Progenitor cell of endocrine pancreas (in vitro differentiated cells): ENCODE measurements at regions not wholly inside any gene's neighbourhood (a gene's known extent, or its start where the extent isn't known, plus 50 kb on each side); places are given as distances from the start of the nearest gene placed in this dataset.

Source experiments
- DNase-seq: peaks from one replicate; pipeline ENCODE4 v3.0.0; 2021; ENCODE audit warnings: low spot score; ENCODE audit not compliant: unreplicated experiment
- H3K27ac Mint-ChIP-seq: 2 replicates; pipeline ENCODE4 v1.8.0; 2021; ENCODE audit warnings: mild to moderate bottlenecking, moderate library complexity, mixed read lengths
- H3K27me3 Mint-ChIP-seq: 2 replicates; pipeline ENCODE4 v1.8.0; 2021; ENCODE audit warnings: mixed read lengths
- H3K36me3 Mint-ChIP-seq: 2 replicates; pipeline ENCODE4 v1.8.0; 2022; ENCODE audit warnings: mixed read lengths; ENCODE audit not compliant: insufficient read depth
- H3K4me1 Mint-ChIP-seq: 2 replicates; pipeline ENCODE4 v1.8.0; 2021; ENCODE audit warnings: low read depth, mixed read lengths
- H3K4me3 Mint-ChIP-seq: 2 replicates; pipeline ENCODE4 v1.8.0; 2021; ENCODE audit warnings: low read depth, mild to moderate bottlenecking, moderate library complexity, mixed read lengths
- H3K9me3 Mint-ChIP-seq: 2 replicates; pipeline ENCODE4 v1.8.0; 2021; ENCODE audit warnings: low read depth, mixed read lengths
- CTCF ChIP-seq: fragments of 200-600 bp; sonication (generic); IDR thresholded peaks from one replicate; pipeline ENCODE4 v1.5.0; 2021; ENCODE audit warnings: antibody characterized with exemption, mild to moderate bottlenecking; ENCODE audit not compliant: unreplicated experiment

DNA sequence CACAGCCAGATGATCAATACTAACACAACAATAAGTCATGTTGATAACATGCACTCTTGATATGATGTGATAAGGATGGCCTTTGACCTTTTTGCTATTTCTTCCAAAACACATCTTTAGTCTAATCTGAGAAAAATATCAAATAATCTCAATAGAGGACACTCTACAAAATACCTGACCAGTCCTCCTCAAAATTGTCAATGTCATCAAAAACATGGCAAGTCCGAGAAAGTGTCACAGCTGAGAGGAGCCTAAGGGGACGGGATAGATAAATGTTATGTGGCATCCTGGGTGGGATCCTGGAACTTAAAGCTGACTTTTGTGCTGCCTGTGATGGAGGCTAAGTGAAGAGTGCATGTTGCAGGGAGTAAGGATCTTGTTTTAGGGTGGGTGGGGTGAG is 699.6 kb upstream of the ADAMTS16 start:
- no peak for DNase-seq
- Mint-ChIP-seq H3K36me3 (no peaks in the 10 kb centered on the region), H3K27ac (no peak overlapping the region), H3K4me3 (no peak overlapping the region), H3K9me3 (no peaks in the 10 kb centered on the region), H3K4me1 (no peaks in the 10 kb centered on the region), H3K27me3 (no peaks in the 10 kb centered on the region)
- TF ChIP-seq CTCF, result no peak

DNA sequence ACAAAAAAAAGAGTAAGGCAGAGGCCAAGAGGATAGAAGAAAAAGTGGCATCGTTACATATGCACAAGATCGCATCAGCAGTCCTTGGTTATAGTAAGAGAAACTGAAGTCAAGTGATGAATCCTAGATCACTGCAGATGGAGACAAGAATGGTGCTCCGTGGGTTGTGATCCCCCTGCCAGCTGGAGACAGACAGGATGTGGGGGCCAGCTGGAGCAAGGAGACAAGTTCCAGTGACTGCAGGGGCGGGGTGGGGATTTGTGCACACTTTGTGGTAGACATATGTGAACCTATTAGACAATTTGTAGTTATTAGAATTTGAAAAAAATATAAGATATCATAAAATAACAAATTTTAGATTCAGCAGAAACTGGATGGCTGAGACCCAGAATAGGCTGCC is 697.9 kb upstream of the ADAMTS16 start:
- H3K9me3 Mint-ChIP-seq, result peaks cover 8% of the 10 kb centered on the region
- DNase-seq, result no peak
- H3K27me3 Mint-ChIP-seq, result no peaks in the 10 kb centered on the region
- no peak overlapping the region for H3K4me3 Mint-ChIP-seq
- no peak for TF ChIP-seq CTCF
- H3K36me3 Mint-ChIP-seq, result no peaks in the 10 kb centered on the region
- H3K4me1 Mint-ChIP-seq, result no peaks in the 10 kb centered on the region
- H3K27ac Mint-ChIP-seq, result no peak overlapping the region

- no peak overlapping the region for H3K4me3 Mint-ChIP-seq
- H3K4me1 Mint-ChIP-seq, result no peaks in the 10 kb centered on the region
- H3K27me3 Mint-ChIP-seq, result no peaks in the 10 kb centered on the region
- peaks cover 11% of the 10 kb centered on the region for H3K9me3 Mint-ChIP-seq
- H3K27ac Mint-ChIP-seq, result no peak overlapping the region
- no peak for DNase-seq
- no peaks in the 10 kb centered on the region for H3K36me3 Mint-ChIP-seq
- TF ChIP-seq CTCF, result no peak
These were observed 692.5 kb upstream of the ADAMTS16 start for GRCh38 chr5:4447657-4448056.

DNA sequence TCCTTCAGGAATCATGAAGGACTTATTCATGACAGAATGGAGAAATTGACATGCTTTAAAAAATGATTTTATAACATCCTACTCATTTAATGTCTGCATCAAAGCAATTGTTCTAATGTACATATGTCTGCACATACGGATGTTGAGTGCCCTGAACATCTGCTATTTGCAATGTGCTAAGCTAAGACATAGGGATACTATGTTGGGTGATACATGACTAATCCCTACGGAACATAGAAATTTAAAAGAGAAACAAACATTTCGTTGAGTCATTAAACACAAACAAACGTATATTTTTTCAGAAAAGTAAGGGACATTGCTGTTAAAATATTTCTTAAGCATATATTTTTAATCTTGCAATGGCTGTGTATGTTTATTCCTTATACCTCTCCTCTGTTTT is 686.5 kb upstream of the ADAMTS16 start:
- no peak for DNase-seq
- no peak for TF ChIP-seq CTCF
- no peaks in the 10 kb centered on the region for H3K27me3 Mint-ChIP-seq
- no peak overlapping the region for H3K27ac Mint-ChIP-seq
- H3K4me3 Mint-ChIP-seq, result no peak overlapping the region
- no peaks in the 10 kb centered on the region for H3K36me3 Mint-ChIP-seq
- no peaks in the 10 kb centered on the region for H3K4me1 Mint-ChIP-seq
- peaks cover 8% of the 10 kb centered on the region for H3K9me3 Mint-ChIP-seq

GRCh38 chr5:4479426-4479825 is 660.7 kb upstream of the ADAMTS16 start:
- no peak overlapping the region for H3K4me3 Mint-ChIP-seq
- H3K27ac Mint-ChIP-seq, result no peak overlapping the region
- H3K27me3 Mint-ChIP-seq, result no peaks in the 10 kb centered on the region
- no peak for TF ChIP-seq CTCF
- H3K9me3 Mint-ChIP-seq, result peaks cover 5% of the 10 kb centered on the region
- H3K36me3 Mint-ChIP-seq, result no peaks in the 10 kb centered on the region
- peaks cover 10% of the 10 kb centered on the region for H3K4me1 Mint-ChIP-seq
- DNase-seq, result no peak
